Keratinocyte (primary cell): ENCODE measurements at regions not wholly inside any gene's neighbourhood (a gene's known extent, or its start where the extent isn't known, plus 50 kb on each side); places are given as distances from the start of the nearest gene placed in this dataset.

ENCODE experiments used
- EZH2 ChIP-seq: IDR thresholded peaks from one replicate; pipeline ENCODE4 v1.6.1; 2012; ENCODE audit warnings: inconsistent platforms, mild to moderate bottlenecking, low read length, moderate library complexity
- TF ChIP-seq, protein P1 (sequence below), 3 experiments: IDR thresholded peaks in 1 of 3; conservative IDR thresholded peaks in 1 of 3; optimal IDR thresholded peaks in 1 of 3; 2 replicates in 2 of 3; 3 replicates in 1 of 3; pipeline versions ENCODE3 to v1.5.1; 2011; ENCODE audit warnings: low read length in 3 of 3, mild to moderate bottlenecking in 3 of 3, moderate library complexity in 2 of 3, control low read depth in 1 of 3, inconsistent platforms in 1 of 3; ENCODE audit not compliant: insufficient read depth in 2 of 3; ENCODE audit errors: extremely low read depth in 1 of 3

DNA sequence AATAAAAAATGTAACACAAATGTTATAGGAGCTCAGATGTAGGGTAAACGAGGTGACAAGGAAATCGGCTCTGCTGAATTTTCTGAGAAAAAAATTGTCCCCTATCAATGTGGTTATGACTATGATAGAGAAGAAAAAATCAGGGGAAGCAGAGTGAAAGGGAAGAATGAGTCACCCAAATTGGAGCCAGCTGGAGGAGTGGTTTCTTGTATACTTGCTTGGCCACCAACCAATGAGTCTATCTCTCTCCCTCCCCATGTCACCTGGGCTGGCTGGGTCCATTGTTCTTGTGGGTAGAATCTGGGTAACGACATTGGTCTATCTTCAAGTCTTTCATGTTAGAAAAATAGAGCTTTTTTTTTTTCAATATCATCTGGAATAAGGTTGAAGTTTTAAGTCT, 196.6 kb upstream of the FLRT2 start:
- TF ChIP-seq EZH2: no peak
- TF ChIP-seq, protein P1, sequence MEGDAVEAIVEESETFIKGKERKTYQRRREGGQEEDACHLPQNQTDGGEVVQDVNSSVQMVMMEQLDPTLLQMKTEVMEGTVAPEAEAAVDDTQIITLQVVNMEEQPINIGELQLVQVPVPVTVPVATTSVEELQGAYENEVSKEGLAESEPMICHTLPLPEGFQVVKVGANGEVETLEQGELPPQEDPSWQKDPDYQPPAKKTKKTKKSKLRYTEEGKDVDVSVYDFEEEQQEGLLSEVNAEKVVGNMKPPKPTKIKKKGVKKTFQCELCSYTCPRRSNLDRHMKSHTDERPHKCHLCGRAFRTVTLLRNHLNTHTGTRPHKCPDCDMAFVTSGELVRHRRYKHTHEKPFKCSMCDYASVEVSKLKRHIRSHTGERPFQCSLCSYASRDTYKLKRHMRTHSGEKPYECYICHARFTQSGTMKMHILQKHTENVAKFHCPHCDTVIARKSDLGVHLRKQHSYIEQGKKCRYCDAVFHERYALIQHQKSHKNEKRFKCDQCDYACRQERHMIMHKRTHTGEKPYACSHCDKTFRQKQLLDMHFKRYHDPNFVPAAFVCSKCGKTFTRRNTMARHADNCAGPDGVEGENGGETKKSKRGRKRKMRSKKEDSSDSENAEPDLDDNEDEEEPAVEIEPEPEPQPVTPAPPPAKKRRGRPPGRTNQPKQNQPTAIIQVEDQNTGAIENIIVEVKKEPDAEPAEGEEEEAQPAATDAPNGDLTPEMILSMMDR (optimal IDR thresholded peaks at IDR 0.05 in 1 of 3, IDR thresholded peaks at IDR 0.05 in 1 of 3, conservative IDR thresholded peaks at IDR 0.05 in 1 of 3; ENCODE audit: extremely low read depth in 1 of 3, insufficient read depth in 2 of 3, low read length in 3 of 3): no peak
